Amygdala (tissue), 56 donors: ENCODE measurements at regions not wholly inside any gene's neighbourhood (a gene's known extent, or its start where the extent isn't known, plus 50 kb on each side); places are given as distances from the start of the nearest gene placed in this dataset.
"Not testable (repeated sequence)": the region's sequence is repeated elsewhere in the genome, so short reads cannot be mapped to it uniquely, and the experiment has no call there.

Experiments used
- DNase-seq, 56 donors: peaks; one replicate each; lab custom pipeline; 2025; lab: John Stamatoyannopoulos, UW

DNA sequence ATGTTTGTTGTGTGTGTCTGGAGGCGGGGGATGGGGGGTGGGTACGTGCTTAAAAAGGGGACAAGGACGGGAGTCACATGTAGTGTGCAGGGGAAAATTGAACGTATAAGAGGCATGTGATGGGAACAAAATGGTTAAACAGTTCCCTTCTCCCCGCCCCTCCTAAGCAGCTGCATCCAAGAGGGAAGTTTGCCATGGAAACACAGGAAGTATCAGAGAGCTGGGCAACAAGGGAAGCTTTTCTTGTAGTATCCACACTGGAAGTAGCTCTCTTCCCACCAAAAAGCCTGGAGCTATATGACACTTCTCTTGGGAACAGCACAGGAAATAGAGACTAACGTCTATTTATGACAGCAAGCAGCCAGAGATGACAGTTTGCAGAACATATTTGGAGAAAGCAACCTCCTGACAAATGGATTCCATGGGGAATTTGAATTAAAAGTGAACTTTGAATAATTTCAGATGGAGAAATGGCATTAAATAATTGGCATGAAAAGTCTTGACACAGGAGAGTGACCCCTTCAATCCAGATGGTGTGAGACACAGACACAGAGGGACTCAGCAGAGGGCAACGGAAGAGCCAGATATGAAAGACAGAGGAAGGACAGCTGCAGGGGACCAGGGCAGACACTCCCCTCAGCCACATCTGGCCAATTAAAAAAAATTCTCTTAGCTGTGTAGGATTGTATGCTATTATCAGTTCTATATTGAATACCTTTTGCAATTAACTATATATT is 294.2 kb upstream of the TBL1XR1 start:
- peak in 44 of 56 donors; percentile 11 to 79 (median 51) for DNase-seq

DNA sequence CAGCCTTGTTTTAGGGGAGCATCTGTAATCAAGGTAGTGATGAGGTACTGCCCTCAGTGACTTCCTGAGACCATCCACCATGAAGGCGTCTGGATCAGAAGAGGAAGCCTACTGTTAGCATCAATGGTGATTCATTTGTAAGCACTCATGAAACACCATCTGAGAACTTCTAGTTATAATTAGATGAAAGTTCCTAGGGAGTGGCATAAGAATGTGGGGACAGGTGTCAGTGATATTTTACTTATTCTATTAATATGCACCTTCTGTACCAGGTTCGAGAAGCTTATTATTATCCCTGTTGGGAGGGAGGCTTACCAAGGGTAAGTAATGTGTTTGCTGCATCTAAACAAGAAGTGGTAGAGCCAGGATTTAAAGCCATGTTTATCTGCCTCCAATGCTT is 295.8 kb upstream of the TBL1XR1 start:
- DNase-seq = no peak

DNA sequence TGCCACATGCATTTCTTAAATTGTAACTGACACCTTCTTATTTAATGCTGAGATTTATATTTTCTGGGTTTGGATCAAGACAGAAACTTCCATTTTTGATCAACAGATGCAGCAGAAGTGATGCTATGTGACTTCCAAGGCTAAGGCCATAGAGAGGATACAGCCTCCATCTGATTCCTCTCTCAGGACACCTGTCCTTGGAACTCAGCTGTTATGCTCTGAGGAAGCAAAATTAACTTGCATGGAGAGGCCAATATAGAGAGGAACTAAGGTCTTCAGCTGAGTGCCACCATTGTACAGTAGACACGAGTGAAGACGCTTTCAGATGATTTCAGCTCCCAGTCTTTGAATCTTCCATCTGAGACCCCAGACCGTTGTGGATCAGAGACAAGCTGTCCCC is 296.9 kb upstream of the TBL1XR1 start:
- no peak for DNase-seq

DNA sequence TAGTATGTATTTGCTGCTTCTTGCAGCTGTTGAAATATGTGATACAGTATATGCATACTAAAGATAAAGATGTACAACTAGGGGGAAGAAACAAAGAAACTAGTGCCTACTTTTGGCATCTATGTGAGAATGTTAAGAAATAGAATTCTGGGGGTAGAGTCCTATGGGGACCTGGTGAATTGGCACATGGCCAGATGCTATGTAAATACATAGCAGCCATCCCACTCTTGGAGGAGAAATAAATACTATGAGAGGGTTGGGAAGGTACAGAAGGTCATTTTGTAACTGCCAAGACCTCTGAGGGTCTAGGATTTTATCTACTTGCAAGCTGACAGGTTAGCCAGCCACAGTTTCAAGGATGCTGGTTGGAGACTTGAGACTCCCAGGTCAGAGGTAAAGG is 298.3 kb upstream of the TBL1XR1 start:
- no peak for DNase-seq

DNA sequence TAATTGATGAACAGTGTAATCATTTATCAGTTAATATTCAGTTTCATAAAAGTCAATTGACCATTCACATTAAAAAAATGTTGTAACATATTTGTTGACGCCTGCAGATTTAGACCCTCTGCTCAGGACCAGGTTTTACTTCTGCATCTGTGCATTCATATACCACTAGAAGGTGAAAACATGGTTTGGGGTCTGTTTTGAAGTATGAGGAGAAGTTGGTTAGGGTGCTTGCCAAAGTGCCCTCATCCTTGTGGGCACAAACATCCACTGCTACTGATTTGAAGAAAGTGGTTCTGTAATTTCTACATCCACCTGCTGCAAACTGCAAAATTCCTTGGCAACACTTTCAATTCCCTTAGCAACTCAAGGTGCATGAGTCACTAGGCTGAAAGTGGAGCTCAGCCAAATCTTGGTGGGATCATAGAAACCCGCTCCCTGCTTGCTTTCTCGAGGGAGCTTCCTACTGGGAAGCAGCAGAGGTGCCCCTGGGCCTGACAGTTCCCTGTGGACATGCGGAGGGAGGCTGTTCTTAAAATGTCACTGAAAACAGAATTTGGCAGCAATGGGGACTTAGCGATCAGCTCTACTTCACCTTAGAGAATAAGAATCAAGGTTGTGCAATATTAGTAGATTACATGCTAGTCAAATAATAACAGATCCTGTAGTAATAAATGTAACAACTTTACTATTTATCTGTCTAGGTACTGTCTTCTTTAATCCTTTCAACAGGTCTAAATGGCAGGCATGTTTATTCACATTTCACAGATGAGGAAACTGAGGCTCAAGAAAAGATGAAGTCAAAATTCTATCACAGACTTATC is 301.0 kb upstream of the TBL1XR1 start:
- peak in 10 of 56 donors; percentile 4 to 45 (median 16) for DNase-seq

DNA sequence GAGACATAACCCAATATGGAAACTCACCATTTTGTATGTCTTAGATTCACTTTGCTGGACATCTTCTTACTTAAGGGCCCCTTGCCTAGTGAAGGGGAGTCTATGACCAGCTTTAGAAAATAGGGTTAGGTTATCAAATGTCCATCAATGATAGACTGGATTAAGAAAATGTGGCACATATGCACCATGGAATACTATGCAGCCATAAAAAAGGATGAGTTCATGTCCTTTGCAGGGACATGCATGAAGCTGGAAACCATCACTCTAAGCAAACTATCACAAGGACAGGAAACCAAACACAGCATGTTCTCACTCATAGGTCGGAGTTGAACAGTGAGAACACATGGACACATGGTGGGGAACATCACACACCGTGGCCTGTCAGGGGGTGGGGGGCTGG is 301.8 kb upstream of the TBL1XR1 start:
- not testable (repeated sequence) for DNase-seq

DNA sequence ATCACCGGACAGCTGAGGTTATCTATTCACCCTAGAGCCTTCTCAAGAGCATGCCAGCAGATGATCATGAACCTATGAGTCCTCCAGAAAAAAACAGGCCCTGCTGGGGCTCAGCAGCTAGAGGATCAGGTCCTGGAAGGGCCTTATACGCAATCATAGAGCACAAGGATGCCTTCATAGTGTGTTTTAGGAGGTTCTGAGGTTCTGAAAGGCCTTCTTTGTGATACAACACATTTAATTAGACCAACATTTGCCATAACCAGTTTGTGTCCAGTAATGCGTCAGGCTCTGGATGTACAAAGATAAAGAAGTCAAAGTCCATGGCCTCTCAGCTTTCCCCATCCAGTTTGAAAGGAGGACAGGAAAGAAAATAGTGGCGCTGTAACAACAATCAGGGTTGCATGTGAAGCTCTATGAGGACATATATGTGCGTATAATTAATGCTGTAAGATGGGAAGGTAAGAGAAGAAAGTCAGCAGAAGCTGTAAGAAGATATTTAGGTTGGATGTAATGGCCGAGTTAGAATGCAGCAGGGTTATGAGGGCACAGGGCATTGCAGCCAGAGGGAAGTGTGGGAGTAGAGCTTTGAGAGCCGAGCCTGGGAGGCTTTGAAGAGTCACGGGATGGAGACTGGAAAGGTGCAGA is 302.6 kb upstream of the TBL1XR1 start:
- DNase-seq = no peak

DNA sequence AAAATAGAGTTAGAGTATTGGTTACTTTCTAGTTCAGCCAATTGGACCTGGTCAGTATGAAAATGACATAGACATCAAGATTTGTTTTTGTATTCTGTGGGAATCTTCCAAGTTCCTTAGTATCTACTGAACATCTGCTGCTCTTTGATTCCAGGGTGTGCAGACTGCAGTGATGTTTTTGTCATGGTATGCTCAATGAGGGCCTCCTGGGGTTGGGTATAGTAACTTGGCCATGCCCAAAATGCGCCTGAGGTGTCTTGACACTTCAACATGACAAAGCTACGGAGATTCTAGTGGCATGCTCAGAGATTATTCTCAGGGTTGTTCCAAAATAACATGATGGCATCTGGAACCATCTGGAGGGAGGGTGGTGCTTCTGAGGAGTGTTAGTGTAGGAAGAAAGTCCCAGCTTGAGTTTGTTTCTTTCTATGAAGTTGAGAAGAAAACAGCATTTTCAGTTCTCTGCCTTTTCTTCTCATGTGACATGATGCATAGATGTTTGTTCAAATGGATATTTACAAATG is 313.5 kb upstream of the TBL1XR1 start:
- DNase-seq = no peak

DNA sequence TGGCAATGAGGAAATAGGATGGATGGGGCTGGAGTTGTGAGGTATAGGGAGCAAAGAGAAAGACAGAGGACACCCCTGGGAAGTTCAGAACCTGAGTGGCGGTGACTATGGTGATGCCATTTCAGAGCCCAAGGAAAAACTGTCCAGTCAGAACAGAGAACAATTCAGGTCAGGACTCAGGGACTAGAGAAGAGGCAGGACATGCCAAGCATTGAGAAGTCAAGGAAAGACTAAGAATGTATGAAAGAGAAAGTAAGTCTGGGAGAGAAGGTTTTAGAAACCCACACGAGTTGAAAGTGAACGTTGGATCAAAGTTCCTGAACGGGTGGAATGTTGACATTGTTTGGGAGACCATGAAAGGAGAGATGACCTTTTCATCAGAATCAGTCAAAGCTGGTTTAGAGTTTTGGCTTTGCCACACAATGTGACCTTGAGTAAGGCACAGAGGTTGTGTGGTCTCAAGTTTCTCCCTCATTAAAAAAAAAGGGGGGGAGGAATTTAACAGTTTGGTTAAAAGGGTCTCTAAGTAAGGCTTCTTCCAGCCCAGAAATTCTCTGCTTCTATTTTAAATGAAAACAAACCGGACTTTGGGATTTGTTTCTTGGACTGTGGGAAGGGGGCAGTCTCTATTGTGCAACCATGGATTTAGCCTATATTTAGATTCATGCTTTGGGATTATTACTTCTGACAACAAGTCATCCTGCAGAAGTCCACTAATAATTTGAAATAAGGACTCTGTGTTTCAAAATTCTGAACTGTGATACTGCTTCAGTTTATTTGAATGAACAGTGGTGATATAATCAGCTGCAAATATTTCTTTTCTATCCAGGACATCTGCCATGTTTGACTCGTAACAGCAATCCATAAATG is 315.9 kb upstream of the TBL1XR1 start:
- DNase-seq = no peak

DNA sequence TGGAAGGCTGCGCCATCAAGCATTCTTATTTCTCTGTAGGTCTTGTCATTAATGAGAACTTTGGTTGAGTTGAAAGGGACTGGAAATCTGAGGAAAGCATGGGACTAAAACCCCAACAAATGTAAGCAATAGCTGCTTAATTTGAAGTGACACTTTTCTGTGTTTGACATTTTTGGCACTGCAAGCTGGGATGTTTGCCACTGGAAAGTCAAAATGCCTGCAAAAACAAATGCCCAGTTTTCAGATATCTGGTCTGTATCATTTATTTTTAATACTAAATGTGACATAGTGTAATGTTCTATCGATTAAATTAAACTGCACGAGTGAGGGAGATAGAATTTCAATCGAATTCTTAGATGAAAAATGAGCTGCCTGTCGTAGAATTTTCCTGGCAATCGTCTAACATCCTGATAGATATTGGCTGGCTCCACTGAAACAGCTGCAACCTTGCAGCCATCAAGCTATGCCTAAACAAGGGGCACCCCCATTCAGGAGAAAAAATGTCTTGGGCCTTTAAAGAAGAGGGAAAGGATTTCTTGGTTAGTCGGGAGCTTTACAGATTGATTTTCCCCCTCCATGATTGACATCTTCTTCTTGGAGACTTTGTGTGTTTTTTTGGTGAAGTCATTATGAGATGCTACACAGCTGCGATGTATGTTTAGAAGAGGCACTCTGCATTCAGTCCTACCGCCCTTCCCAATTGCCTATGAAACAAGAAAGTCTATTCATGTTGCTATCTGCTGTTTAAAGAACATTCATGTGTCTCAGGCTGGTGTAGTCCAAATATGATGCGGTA is 316.7 kb upstream of the TBL1XR1 start:
- peak in 1 of 56 donors; percentile 54 for DNase-seq

DNA sequence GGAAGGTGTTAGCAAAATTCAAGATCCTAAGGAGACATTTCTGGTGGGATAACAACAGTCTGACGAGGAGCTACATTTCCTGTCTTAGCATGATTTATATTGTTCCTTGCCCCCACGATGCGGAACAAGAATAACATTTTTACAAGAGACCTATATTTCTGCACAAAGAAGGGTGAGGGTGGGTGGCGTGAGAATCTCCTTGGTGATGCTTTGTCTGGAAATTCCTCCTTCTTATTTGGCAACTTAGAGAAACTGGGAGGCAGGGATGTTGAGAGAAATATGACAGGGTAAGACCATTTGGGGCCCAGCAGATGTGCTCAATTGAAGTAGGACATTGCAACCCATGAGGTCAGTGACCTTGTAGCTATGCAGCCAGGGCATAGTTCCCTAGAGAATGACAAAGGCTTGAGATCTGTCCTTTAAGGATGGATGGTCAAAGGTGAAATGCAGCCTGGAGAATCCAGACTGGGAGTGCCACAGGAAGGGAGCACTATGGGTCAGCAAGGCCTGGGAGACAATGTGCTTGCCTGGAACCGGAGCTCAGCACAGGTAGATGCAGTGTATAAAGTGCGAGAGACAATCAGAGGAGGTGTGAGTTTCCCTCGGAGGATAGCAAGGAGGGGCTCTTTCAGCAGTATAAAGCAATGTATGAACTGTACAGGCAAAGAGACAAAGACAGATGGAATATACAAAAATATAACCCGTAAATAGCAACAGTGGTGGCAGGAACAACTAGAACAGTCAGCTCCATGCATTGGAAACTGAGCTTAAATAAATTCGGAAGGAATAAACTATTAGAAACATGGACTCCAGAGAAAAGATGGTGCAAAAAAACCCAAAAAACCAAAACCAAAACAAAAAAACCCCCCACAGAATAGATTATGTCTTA is 317.6 kb upstream of the TBL1XR1 start:
- peak in 7 of 56 donors; percentile 6 to 54 (median 29) for DNase-seq

DNA sequence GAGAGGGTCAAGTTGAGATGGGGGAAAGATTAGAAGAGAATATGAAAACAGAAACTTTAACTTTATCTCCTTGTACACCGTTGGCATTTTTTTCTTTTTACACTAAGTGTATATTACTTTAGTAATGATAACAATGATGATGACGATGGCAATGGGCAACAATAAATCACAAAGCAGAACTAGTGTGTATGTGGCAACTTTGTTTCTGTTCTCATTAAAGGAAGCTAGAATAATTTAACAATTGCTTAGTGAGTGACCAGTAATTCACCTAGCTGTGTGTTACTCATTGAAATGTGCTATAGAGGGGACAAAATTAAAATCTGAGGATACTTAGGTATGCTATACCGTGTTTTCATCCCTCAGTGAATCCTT is 318.5 kb upstream of the TBL1XR1 start:
- no peak for DNase-seq

DNA sequence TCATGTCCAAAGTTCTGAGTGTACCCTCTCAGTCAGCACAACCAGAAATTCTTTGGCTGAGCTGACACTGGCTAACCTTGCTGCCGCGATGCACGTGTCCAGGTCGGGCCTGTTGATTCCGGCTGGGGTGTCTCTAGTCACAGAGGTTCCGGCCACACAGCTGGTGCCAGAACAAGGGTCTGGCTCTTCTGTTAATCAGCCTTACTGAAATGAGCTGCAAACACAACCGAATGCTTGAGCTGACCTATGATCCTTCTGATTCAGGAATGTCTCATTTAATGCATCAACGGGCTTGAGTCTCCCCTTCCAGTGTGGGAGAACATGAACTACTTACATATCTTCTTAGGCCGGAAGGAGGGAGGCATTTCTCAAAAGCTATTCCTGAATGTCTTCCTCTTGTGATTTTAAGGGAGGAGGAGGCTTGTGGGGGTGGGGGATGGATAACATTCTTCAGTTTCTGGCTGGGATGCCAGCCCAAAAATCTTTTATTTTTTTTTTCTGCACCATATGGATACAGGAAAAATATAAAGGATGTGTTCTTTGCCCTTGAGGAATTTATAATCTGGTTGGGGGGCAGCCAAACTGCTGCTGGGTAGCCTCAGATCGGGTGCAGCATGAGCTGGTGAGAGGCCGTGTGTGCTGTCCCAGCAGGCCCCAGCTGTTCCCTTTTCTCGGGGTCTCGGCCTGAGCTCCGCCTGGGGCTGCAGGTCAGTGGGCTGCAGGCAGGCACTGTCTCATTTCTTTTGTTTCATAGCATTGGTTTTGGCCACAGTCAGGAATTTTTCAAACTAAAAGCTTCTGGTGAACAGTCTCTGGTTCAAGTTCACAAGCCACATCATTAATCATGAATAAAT is 319.1 kb upstream of the TBL1XR1 start:
- peak in 13 of 56 donors; percentile 4 to 57 (median 20) for DNase-seq

DNA sequence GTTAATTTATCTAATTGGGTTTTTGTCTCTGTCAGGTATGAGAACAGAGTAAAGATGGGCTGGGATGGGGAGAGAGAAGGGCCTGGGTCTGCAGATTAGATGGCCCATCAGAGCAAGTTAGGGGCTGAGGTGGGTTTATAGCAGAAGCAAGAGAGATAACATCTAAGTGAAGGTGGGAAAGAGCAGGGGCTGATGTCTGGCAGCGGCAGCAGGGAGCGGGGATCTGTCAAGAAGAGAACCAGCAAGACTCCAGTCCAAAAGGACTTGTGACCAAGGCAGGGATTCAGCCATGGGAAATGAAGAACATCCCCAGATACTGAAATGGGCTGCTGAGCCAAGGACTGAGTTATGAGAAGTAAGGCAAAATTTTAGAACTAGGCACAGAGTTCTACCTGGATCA is 320.6 kb upstream of the TBL1XR1 start:
- DNase-seq = no peak

DNA sequence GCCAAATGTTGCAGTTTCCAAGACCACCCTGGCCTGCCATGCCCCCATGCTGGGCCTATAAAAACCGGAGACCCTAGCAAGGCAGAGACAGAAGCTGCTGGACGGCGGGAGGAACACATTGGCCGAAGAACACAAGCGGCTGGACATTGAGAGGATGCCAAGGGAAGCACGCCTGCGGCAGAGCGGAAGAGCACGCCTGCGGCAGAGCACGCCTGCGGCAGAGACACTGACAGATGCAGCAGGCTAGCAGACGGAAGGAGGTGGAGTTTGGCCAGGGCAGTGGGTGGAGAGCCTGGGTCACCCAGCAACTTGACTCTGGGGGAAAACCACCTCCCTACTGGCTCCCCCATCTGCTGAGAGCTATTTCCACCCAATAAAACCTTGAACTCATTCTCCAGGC is 322.3 kb upstream of the TBL1XR1 start:
- DNase-seq = no peak

DNA sequence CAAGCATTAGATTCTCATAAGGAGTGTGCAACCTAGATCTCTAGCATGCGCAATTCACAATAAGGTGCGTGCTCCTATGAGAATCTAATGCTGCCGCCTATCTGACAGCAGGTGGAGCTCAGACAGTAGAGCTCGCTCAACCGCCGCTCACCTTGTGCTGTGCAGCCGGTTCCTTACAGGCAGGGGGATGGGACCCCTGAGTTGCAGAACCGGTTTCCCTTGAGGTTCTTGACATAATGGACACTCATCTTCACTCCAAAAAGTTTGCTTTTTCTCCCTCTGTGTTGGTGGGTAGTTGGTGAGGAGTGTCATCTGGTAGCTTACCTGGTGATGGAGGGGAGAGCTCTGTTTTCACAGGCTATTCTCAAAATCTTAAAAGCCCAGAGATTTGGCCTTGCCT is 324.0 kb upstream of the TBL1XR1 start:
- no peak for DNase-seq

DNA sequence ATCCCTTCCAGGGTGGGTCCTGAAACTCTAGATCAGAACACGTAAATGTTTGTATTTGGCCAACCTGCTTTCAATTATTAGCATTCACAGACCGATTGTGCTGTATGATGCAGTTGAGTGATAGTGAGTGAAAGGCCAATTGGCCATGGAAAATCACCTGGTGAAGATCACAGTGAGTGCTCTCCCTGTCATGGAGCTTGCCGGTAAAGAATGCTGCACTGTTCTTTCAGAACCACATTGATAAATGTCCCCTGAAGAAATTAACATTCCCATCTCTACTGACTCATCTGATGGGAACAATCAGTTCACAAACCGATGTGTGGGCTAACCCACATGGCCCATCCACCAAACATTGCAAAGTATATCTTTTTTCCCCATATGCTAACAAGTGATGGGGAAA is 324.8 kb upstream of the TBL1XR1 start:
- no peak for DNase-seq
